HCT116 (cell line): ENCODE measurements at regions not wholly inside any gene's neighbourhood (a gene's known extent, or its start where the extent isn't known, plus 50 kb on each side); places are given as distances from the start of the nearest gene placed in this dataset.

Experiments
- ATAC-seq: fragments of 200-7000 bp; cut with Tn5 transposase; 2 replicates; pipeline ENCODE4 v1.9.1; 2020; ENCODE audit warnings: mild to moderate bottlenecking, moderate library complexity
- BruUV-seq: library from RNA; stranded (reverse); fragments of 400-500 nt; replicated peaks from 2 replicates; lab custom pipeline; 2021; lab: Mats Ljungman, UMichigan
- CTCF ChIA-PET: fragments of 300-600 bp; sonication (Branson Sonifier 250); formaldehyde crosslinking; loops from one replicate; lab custom pipeline; 2021; ENCODE audit warnings: antibody characterized with exemption; lab: Charles Lee
- POLR2A ChIA-PET: fragments of 300-600, 350-600 bp; sonication (Branson Sonifier 250); formaldehyde crosslinking; loops from one replicate; lab custom pipeline; 2021; ENCODE audit warnings: antibody characterized with exemption; lab: Charles Lee
- RAD21 ChIA-PET, 2 experiments: fragments of 300-600 bp; sonication (Branson Sonifier 250); formaldehyde crosslinking; loops; one replicate each; lab custom pipeline; 2023; ENCODE audit warnings: low total read pairs in 2 of 2; ENCODE audit not compliant: uncharacterized antibody in 2 of 2, unreplicated experiment in 2 of 2, low non-redundant PET in 1 of 2; lab: Charles Lee
- DNase-seq: peaks from one replicate; pipeline ENCODE4 v3.0.0-alpha.2; 2010; ENCODE audit warnings: low read depth, low spot score
- H2AFZ ChIP-seq: fragments of 200-600 bp; shearing (Covaris generic), sonication (generic); 2 replicates; pipeline ENCODE4 v1.6.1; 2017; ENCODE audit warnings: low read depth, mixed run types, mixed read lengths, antibody characterized with exemption, low read length; ENCODE audit not compliant: poor library complexity, severe bottlenecking
- H3K27ac ChIP-seq: 2 replicates; pipeline ENCODE4 v1.5.1; 2012; ENCODE audit warnings: low read depth, low read length
- H3K27me3 ChIP-seq: fragments of 200-600 bp; sonication (generic); 2 replicates; pipeline ENCODE4 v1.6.1; 2016; ENCODE audit warnings: mixed run types, low read length, mixed read lengths; ENCODE audit not compliant: insufficient read depth
- H3K36me3 ChIP-seq, 2 experiments: fragments of 200-500 bp in 1 of 2; fragments of 200-600 bp in 1 of 2; sonication (Bioruptor generic) in 1 of 2; sonication (generic) in 1 of 2; 2 replicates each; pipeline versions ENCODE4 v1.5.1 to v1.6.1; 2014 to 2016; ENCODE audit warnings: low read length in 2 of 2, inconsistent platforms in 1 of 2, mixed read lengths in 1 of 2, mixed run types in 1 of 2; ENCODE audit not compliant: insufficient read depth in 2 of 2, control insufficient read depth in 1 of 2
- H3K4me1 ChIP-seq, 2 experiments: fragments of 200-600 bp in 1 of 2; sonication (generic) in 1 of 2; 2 replicates each; pipeline versions ENCODE4 v1.5.1 to v1.6.1; 2012 to 2017; ENCODE audit warnings: low read length in 2 of 2, inconsistent platforms in 1 of 2, mild to moderate bottlenecking in 1 of 2, mixed read lengths in 1 of 2, mixed run types in 1 of 2, moderate library complexity in 1 of 2; ENCODE audit not compliant: insufficient read depth in 2 of 2, control insufficient read depth in 1 of 2
- H3K4me2 ChIP-seq: fragments of 200-600 bp; sonication (generic); 2 replicates; pipeline ENCODE4 v1.6.1; 2017; ENCODE audit warnings: mixed run types, low read length, mixed read lengths
- H3K4me3 ChIP-seq, 2 experiments: fragments of 200-600 bp in 1 of 2; sonication (generic) in 1 of 2; replicated peaks in 1 of 2; 2 replicates each; pipeline ENCODE4 v1.5.1; 2011 to 2016; ENCODE audit warnings: low read length in 2 of 2, control low read depth in 1 of 2, low read depth in 1 of 2, mild to moderate bottlenecking in 1 of 2, mixed read lengths in 1 of 2, mixed run types in 1 of 2
- H3K79me2 ChIP-seq: fragments of 200-600 bp; sonication (generic); 2 replicates; pipeline ENCODE4 v1.6.1; 2017; ENCODE audit warnings: mild to moderate bottlenecking, mixed run types, low read length, moderate library complexity, mixed read lengths; ENCODE audit not compliant: insufficient read depth
- H3K9ac ChIP-seq: fragments of 200-600 bp; sonication (generic); 2 replicates; pipeline ENCODE4 v1.6.1; 2016; ENCODE audit warnings: low read length, mixed read lengths
- H3K9me2 ChIP-seq: fragments of 200-600 bp; sonication (generic), shearing (Covaris generic); 2 replicates; pipeline ENCODE4 v1.6.1; 2017; ENCODE audit warnings: mixed run types, mild to moderate bottlenecking, moderate library complexity; ENCODE audit not compliant: insufficient read depth
- H3K9me3 ChIP-seq, 2 experiments: fragments of 200-500 bp in 1 of 2; fragments of 200-600 bp in 1 of 2; sonication (Bioruptor generic) in 1 of 2; sonication (generic) in 1 of 2; 2 replicates each; pipeline ENCODE4 v1.6.1; 2014 to 2017; ENCODE audit warnings: low read length in 2 of 2, mixed read lengths in 2 of 2, inconsistent platforms in 1 of 2, low read depth in 1 of 2, mild to moderate bottlenecking in 1 of 2, mixed run types in 1 of 2, moderate library complexity in 1 of 2; ENCODE audit not compliant: control insufficient read depth in 1 of 2, insufficient read depth in 1 of 2
- H4K20me1 ChIP-seq: fragments of 200-600 bp; sonication (generic), shearing (Covaris generic); 2 replicates; pipeline ENCODE4 v1.6.1; 2017; ENCODE audit warnings: mixed run types, mild to moderate bottlenecking, moderate library complexity; ENCODE audit not compliant: insufficient read depth
- EGR1 ChIP-seq: IDR thresholded peaks from 2 replicates; pipeline ENCODE4 v1.6.1; 2012; ENCODE audit warnings: low read depth
- ELF1 ChIP-seq: IDR thresholded peaks from 2 replicates; pipeline ENCODE4 v1.6.1; 2012; ENCODE audit warnings: low read depth, borderline replicate concordance
- EZH2 ChIP-seq: fragments of 200-600 bp; sonication (generic); IDR thresholded peaks from 2 replicates; pipeline ENCODE4 v1.6.1; 2017; ENCODE audit warnings: antibody characterized with exemption, mixed run types
- JUND ChIP-seq: IDR thresholded peaks from 2 replicates; pipeline ENCODE4 v1.6.1; 2012
- RAD21 ChIP-seq: IDR thresholded peaks from 2 replicates; pipeline ENCODE4 v1.6.1; 2012; ENCODE audit warnings: low read depth, mild to moderate bottlenecking
- SP1 ChIP-seq: IDR thresholded peaks from 2 replicates; pipeline ENCODE4 v1.6.1; 2012; ENCODE audit warnings: low read depth
- SRF ChIP-seq: IDR thresholded peaks from 2 replicates; pipeline ENCODE4 v1.6.1; 2012; ENCODE audit warnings: low read depth
- TCF7L2 ChIP-seq: IDR thresholded peaks from 2 replicates; pipeline ENCODE4 v1.7.0; 2011; ENCODE audit warnings: borderline replicate concordance, inconsistent platforms; ENCODE audit not compliant: insufficient read depth, insufficient read length; ENCODE audit errors: extremely low read depth
- intact Hi-C: fragments of 100-400 bp; cut with micrococcal nuclease; formaldehyde crosslinking; loops from 2 replicates; pipeline ENCODE4 v1.10.0; 2022
- TF ChIP-seq, protein P1 (sequence below): IDR thresholded peaks from 2 replicates; pipeline ENCODE4 v1.6.1; 2012
- TF ChIP-seq, protein P2 (sequence below), 3 experiments: fragments of 200-600 bp in 1 of 3; sonication (generic) in 1 of 3; IDR thresholded peaks in 2 of 3; conservative IDR thresholded peaks in 1 of 3; 2 replicates each; pipeline ENCODE4 v1.5.1; 2012 to 2017; ENCODE audit warnings: low read depth in 2 of 3, low read length in 2 of 3, antibody characterized with exemption in 1 of 3, borderline replicate concordance in 1 of 3, control low read depth in 1 of 3, mild to moderate bottlenecking in 1 of 3, mixed read lengths in 1 of 3, mixed run types in 1 of 3, moderate library complexity in 1 of 3; ENCODE audit not compliant: insufficient read depth in 1 of 3
- TF ChIP-seq, protein P3 (sequence below): IDR thresholded peaks from 2 replicates; pipeline ENCODE4 v1.6.1; 2012

DNA sequence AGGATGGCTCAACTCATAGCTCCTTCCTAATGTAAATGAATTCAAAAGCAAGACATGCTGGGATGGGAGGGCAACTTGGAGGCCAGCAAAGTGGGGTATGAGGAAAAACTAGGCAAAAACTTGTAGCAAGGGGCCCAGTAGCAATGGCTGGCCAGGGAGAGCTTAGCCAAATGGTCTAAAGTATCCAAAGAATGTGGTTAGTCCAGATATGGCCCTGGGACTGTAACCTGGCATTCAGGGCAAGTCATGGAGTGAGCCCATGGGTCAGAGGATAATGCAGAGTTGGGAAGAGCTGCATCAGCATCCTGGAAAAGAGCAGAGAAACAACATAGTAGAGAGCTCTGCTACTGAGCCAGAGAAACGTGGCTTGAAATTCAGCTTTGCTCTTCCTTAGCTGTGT, 191.7 kb downstream of the SUCLA2 start:
- intact Hi-C loops = no loop called here
- Histone ChIP-seq H3K4me2 (no peak overlapping the region), H2AFZ (no peak overlapping the region), H3K27me3 (no peaks in the 10 kb centered on the region), H3K9ac (no peak overlapping the region), H4K20me1 (no peaks in the 10 kb centered on the region), H3K9me3 (no peaks in the 10 kb centered on the region), H3K4me3 (no peak overlapping the region), H3K4me1 (no peaks in the 10 kb centered on the region; a peak in 1 of 4 replicates), H3K9me2 (no peaks in the 10 kb centered on the region), H3K79me2 (no peaks in the 10 kb centered on the region), H3K36me3 (no peaks in the 10 kb centered on the region), H3K27ac (no peak overlapping the region)
- no peak for DNase-seq
- ATAC-seq = no peak
- BruUV-seq = no TSS peak
- TF ChIP-seq JUND (no peak), TCF7L2 (no peak), EZH2 (no peak), SP1 (no peak), EGR1 (no peak), SRF (no peak)
- TF ChIP-seq, protein P1, sequence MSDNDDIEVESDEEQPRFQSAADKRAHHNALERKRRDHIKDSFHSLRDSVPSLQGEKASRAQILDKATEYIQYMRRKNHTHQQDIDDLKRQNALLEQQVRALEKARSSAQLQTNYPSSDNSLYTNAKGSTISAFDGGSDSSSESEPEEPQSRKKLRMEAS = no peak
- TF ChIP-seq, protein P2, sequence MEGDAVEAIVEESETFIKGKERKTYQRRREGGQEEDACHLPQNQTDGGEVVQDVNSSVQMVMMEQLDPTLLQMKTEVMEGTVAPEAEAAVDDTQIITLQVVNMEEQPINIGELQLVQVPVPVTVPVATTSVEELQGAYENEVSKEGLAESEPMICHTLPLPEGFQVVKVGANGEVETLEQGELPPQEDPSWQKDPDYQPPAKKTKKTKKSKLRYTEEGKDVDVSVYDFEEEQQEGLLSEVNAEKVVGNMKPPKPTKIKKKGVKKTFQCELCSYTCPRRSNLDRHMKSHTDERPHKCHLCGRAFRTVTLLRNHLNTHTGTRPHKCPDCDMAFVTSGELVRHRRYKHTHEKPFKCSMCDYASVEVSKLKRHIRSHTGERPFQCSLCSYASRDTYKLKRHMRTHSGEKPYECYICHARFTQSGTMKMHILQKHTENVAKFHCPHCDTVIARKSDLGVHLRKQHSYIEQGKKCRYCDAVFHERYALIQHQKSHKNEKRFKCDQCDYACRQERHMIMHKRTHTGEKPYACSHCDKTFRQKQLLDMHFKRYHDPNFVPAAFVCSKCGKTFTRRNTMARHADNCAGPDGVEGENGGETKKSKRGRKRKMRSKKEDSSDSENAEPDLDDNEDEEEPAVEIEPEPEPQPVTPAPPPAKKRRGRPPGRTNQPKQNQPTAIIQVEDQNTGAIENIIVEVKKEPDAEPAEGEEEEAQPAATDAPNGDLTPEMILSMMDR (IDR thresholded peaks at IDR 0.05 in 2 of 3, conservative IDR thresholded peaks at IDR 0.05 in 1 of 3; ENCODE audit: borderline replicate concordance in 1 of 3, insufficient read depth in 1 of 3, low read depth in 2 of 3, low read length in 2 of 3) = no peak
- CTCF ChIA-PET = no interaction called here
- POLR2A ChIA-PET = no interaction called here
- RAD21 ChIA-PET = no interaction called here

DNA sequence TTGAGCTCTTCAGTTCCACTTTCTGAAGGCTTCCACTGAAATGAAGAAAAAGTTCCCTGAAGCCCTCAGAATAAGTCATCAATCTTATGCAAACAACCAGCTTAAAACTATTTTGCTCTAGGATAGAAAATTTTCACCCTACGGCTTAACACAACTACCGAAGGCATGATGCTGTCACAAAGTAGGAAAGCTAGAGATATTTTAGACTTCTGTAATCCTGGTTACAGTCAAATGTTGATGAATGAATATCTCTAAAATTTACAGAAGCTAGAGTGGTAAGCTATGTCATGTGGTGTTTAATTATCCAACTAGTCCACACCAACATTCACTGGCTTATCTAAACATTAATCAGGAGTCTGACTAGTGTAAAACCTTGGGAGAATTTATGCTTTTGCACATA, 197.9 kb downstream of the SUCLA2 start:
- BruUV-seq = no TSS peak
- CTCF ChIA-PET = no interaction called here
- Histone ChIP-seq H3K4me1 (no peaks in the 10 kb centered on the region), H4K20me1 (no peaks in the 10 kb centered on the region), H3K27me3 (no peaks in the 10 kb centered on the region), H3K27ac (no peak overlapping the region), H2AFZ (no peak overlapping the region), H3K4me2 (no peak overlapping the region), H3K9ac (no peak overlapping the region), H3K9me3 (no peaks in the 10 kb centered on the region), H3K9me2 (no peaks in the 10 kb centered on the region), H3K36me3 (no peaks in the 10 kb centered on the region), H3K4me3 (no peak overlapping the region), H3K79me2 (no peaks in the 10 kb centered on the region)
- intact Hi-C loops = no loop called here
- TF ChIP-seq SP1 = no peak
- TF ChIP-seq, protein P3, sequence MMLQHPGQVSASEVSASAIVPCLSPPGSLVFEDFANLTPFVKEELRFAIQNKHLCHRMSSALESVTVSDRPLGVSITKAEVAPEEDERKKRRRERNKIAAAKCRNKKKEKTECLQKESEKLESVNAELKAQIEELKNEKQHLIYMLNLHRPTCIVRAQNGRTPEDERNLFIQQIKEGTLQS = no peak
- TF ChIP-seq EGR1 = no peak
- TF ChIP-seq, protein P1 = no peak
- TF ChIP-seq ELF1 = no peak
- no peak for TF ChIP-seq SRF
- no peak for TF ChIP-seq RAD21
- no peak for DNase-seq
- ATAC-seq = no peak
- POLR2A ChIA-PET = no interaction called here
- RAD21 ChIA-PET = no interaction called here
